IMR-90 (cell line): ENCODE measurements at regions not wholly inside any gene's neighbourhood (a gene's known extent, or its start where the extent isn't known, plus 50 kb on each side); places are given as distances from the start of the nearest gene placed in this dataset.

Experiments used
- ATAC-seq: fragments of 200-7000 bp; cut with Tn5 transposase; 2 replicates; pipeline ENCODE4 v1.9.1; 2020; ENCODE audit warnings: low read depth, mild to moderate bottlenecking, moderate library complexity
- BruUV-seq: library from RNA; stranded (reverse); fragments of 400-500 nt; replicated peaks from 2 replicates; lab custom pipeline; 2021; lab: Mats Ljungman, UMichigan
- CTCF ChIA-PET: fragments of 300-600 bp; formaldehyde crosslinking; extraction: SDS; loops from one replicate; lab custom pipeline; 2021; ENCODE audit warnings: antibody characterized with exemption; lab: Yijun Ruan, JAX
- POLR2A ChIA-PET: fragments of 300-600 bp; sonication (Branson Sonifier 250); formaldehyde crosslinking; loops from one replicate; lab custom pipeline; 2022; ENCODE audit warnings: antibody characterized with exemption; ENCODE audit not compliant: unreplicated experiment; lab: Charles Lee
- DNase-seq: peaks from one replicate; pipeline ENCODE4 v3.0.0; 2013
- H2AFZ ChIP-seq: replicated peaks from 2 replicates; pipeline ENCODE3; 2013; ENCODE audit warnings: low read length, mild to moderate bottlenecking; ENCODE audit not compliant: poor library complexity
- H2AK5ac ChIP-seq: 2 replicates; pipeline ENCODE4 v1.6.1; 2013; ENCODE audit warnings: low read depth, low read length, inconsistent platforms
- H2AK9ac ChIP-seq: replicated peaks from 2 replicates; pipeline ENCODE3; 2013; ENCODE audit warnings: mild to moderate bottlenecking, low read depth, low read length, moderate library complexity; ENCODE audit not compliant: poor library complexity
- H2BK120ac ChIP-seq: 2 replicates; pipeline ENCODE4 v1.6.1; 2013; ENCODE audit warnings: low read depth, low read length, inconsistent platforms
- H2BK15ac ChIP-seq: 3 replicates; pipeline ENCODE4 v1.6.1; 2013; ENCODE audit warnings: low read depth, low read length, inconsistent platforms
- H2BK20ac ChIP-seq: 2 replicates; pipeline ENCODE4 v1.6.1; 2013; ENCODE audit warnings: low read depth, mild to moderate bottlenecking, inconsistent platforms, low read length, moderate library complexity
- H2BK5ac ChIP-seq: 2 replicates; pipeline ENCODE4 v1.6.1; 2013; ENCODE audit warnings: mild to moderate bottlenecking, low read depth, low read length, inconsistent platforms; ENCODE audit not compliant: poor library complexity, severe bottlenecking
- H3K14ac ChIP-seq: replicated peaks from 2 replicates; pipeline ENCODE4 v1.6.1; 2013; ENCODE audit warnings: low read depth, low read length, inconsistent platforms
- H3K18ac ChIP-seq: 2 replicates; pipeline ENCODE4 v1.6.1; 2013; ENCODE audit warnings: low read depth, low read length, control low read depth
- H3K23ac ChIP-seq: 2 replicates; pipeline ENCODE4 v1.6.1; 2013; ENCODE audit warnings: low read depth, low read length, inconsistent platforms
- H3K27ac ChIP-seq: 2 replicates; pipeline ENCODE4 v1.5.1; 2013; ENCODE audit warnings: mild to moderate bottlenecking, control low read depth, low read length; ENCODE audit not compliant: insufficient read depth
- H3K27me3 ChIP-seq: 2 replicates; pipeline ENCODE4 v1.6.1; 2013; ENCODE audit warnings: low read length; ENCODE audit not compliant: control insufficient read depth, insufficient read depth
- H3K36me3 ChIP-seq: 2 replicates; pipeline ENCODE4 v1.6.1; 2013; ENCODE audit warnings: low read length, mixed read lengths; ENCODE audit not compliant: control insufficient read depth, insufficient read depth
- H3K4ac ChIP-seq: 2 replicates; pipeline ENCODE4 v1.6.1; 2013; ENCODE audit warnings: low read depth, low read length, inconsistent platforms
- H3K4me1 ChIP-seq: 2 replicates; pipeline ENCODE4 v1.6.1; 2013; ENCODE audit warnings: low read length, mixed read lengths; ENCODE audit not compliant: control insufficient read depth, insufficient read depth
- H3K4me2 ChIP-seq: 2 replicates; pipeline ENCODE4 v1.6.1; 2013; ENCODE audit warnings: low read depth, mild to moderate bottlenecking, control low read depth, low read length, moderate library complexity
- H3K4me3 ChIP-seq: 2 replicates; pipeline ENCODE4 v1.5.1; 2013; ENCODE audit warnings: low read depth, mild to moderate bottlenecking, control low read depth, low read length, moderate library complexity; ENCODE audit not compliant: insufficient read depth
- H3K56ac ChIP-seq: 2 replicates; pipeline ENCODE4 v1.6.1; 2013; ENCODE audit warnings: low read length, inconsistent platforms; ENCODE audit not compliant: insufficient read depth; ENCODE audit errors: extremely low read depth
- H3K79me1 ChIP-seq, 2 experiments: 2 replicates each; pipeline ENCODE4 v1.6.1; 2013; ENCODE audit warnings: low read length in 2 of 2, inconsistent platforms in 1 of 2, low read depth in 1 of 2
- H3K9ac ChIP-seq: 2 replicates; pipeline ENCODE4 v1.6.1; 2013; ENCODE audit warnings: low read depth, low read length, control low read depth
- H3K9me1 ChIP-seq: 2 replicates; pipeline ENCODE4 v1.6.1; 2013; ENCODE audit warnings: low read length, inconsistent platforms; ENCODE audit not compliant: insufficient read depth
- H3K9me3 ChIP-seq: 2 replicates; pipeline ENCODE4 v1.6.1; 2013; ENCODE audit warnings: low read length; ENCODE audit not compliant: control insufficient read depth, insufficient read depth
- H4K20me1 ChIP-seq: 2 replicates; pipeline ENCODE4 v1.6.1; 2013; ENCODE audit warnings: low read length, inconsistent platforms; ENCODE audit not compliant: insufficient read depth
- H4K5ac ChIP-seq: 2 replicates; pipeline ENCODE4 v1.6.1; 2013; ENCODE audit warnings: mild to moderate bottlenecking, low read depth, low read length, control low read depth
- H4K8ac ChIP-seq, 2 experiments: 2 replicates each; pipeline ENCODE4 v1.6.1; 2013; ENCODE audit warnings: low read depth in 2 of 2, low read length in 2 of 2, control low read depth in 1 of 2, inconsistent platforms in 1 of 2
- H4K91ac ChIP-seq: 2 replicates; pipeline ENCODE4 v1.6.1; 2013; ENCODE audit warnings: low read depth, low read length, inconsistent platforms; ENCODE audit not compliant: insufficient read depth
- BHLHE40 ChIP-seq: fragments of 150-350 bp; IDR thresholded peaks from 2 replicates; pipeline ENCODE4 v1.6.1; 2016; ENCODE audit warnings: mild to moderate bottlenecking, low read depth, low read length
- CEBPB ChIP-seq: IDR thresholded peaks from 2 replicates; pipeline ENCODE4 v1.6.1; 2012; ENCODE audit warnings: low read depth, low read length, improper control_type of control experiment
- CHD1 ChIP-seq: IDR thresholded peaks from 2 replicates; pipeline ENCODE4 v1.6.1; 2012; ENCODE audit warnings: low read depth, low read length, improper control_type of control experiment
- CTCF ChIP-seq: conservative IDR thresholded peaks from 2 replicates; pipeline ENCODE4 v1.5.1; 2012; ENCODE audit warnings: mild to moderate bottlenecking, low read depth, low read length, improper control_type of control experiment
- FOS ChIP-seq: fragments of 150-350 bp; IDR thresholded peaks from 2 replicates; pipeline ENCODE4 v1.6.1; 2016; ENCODE audit warnings: low read depth, low read length
- MAFK ChIP-seq: IDR thresholded peaks from 2 replicates; pipeline ENCODE4 v1.6.1; 2012; ENCODE audit warnings: low read depth, low read length, improper control_type of control experiment
- MAZ ChIP-seq: IDR thresholded peaks from 2 replicates; pipeline ENCODE4 v1.6.1; 2012; ENCODE audit warnings: low read depth, mild to moderate bottlenecking, low read length, improper control_type of control experiment, moderate library complexity, borderline replicate concordance
- MXI1 ChIP-seq: IDR thresholded peaks from 2 replicates; pipeline ENCODE4 v1.6.1; 2012; ENCODE audit warnings: low read depth, mild to moderate bottlenecking, low read length, moderate library complexity, borderline replicate concordance
- NFE2L2 ChIP-seq: fragments of 150-350 bp; IDR thresholded peaks from 2 replicates; pipeline ENCODE4 v1.6.1; 2016; ENCODE audit warnings: low read depth, mild to moderate bottlenecking, low read length
- POLR2A ChIP-seq: IDR thresholded peaks from 2 replicates; pipeline ENCODE4 v1.6.1; 2012; ENCODE audit warnings: mild to moderate bottlenecking, low read depth, low read length
- RAD21 ChIP-seq: IDR thresholded peaks from 2 replicates; pipeline ENCODE4 v1.6.1; 2012; ENCODE audit warnings: low read length, improper control_type of control experiment
- RCOR1 ChIP-seq: IDR thresholded peaks from 2 replicates; pipeline ENCODE4 v1.6.1; 2012; ENCODE audit warnings: mild to moderate bottlenecking, low read length, improper control_type of control experiment; ENCODE audit not compliant: insufficient replicate concordance
- RFX5 ChIP-seq: IDR thresholded peaks from 2 replicates; pipeline ENCODE4 v1.8.0; 2012; ENCODE audit warnings: low read depth, mild to moderate bottlenecking, low read length, moderate library complexity
- SMC3 ChIP-seq: fragments of 150-350 bp; IDR thresholded peaks from 2 replicates; pipeline ENCODE4 v1.6.1; 2016; ENCODE audit warnings: low read depth, mild to moderate bottlenecking, antibody characterized with exemption, low read length, moderate library complexity
- USF2 ChIP-seq: fragments of 150-350 bp; IDR thresholded peaks from 2 replicates; pipeline ENCODE4 v1.6.1; 2017; ENCODE audit warnings: mild to moderate bottlenecking, antibody characterized with exemption, low read length, low read depth
- WGBS, 2 experiments: methylation state at CpG; one replicate each; pipeline versions ENCODE4 v1.1.5 to v1.1.7; 2013; ENCODE audit warnings: missing lambda C conversion rate in 2 of 2; ENCODE audit not compliant: insufficient read length in 1 of 2; ENCODE audit errors: extremely low coverage in 2 of 2; 5-methylcytosine and 5-hydroxymethylcytosine counted together
- dilution Hi-C: fragments of 300-500 bp; cut with HindIII; formaldehyde crosslinking; loops from one replicate; pipeline ENCODE4 v1.14.3; 2018; ENCODE audit warnings: low sequenced_read_pairs; ENCODE audit not compliant: unreplicated experiment
- in situ Hi-C: fragments of 300-500 bp; cut with MboI; formaldehyde crosslinking; loops from 3 replicates; pipeline ENCODE4 v1.14.3; 2019; ENCODE audit warnings: low sequenced_read_pairs, inconsistent platforms, mixed read lengths
- intact Hi-C: fragments of 100-400 bp; cut with micrococcal nuclease; formaldehyde crosslinking; loops from 2 replicates; pipeline ENCODE4 v1.10.0; 2022
- TF ChIP-seq, protein P1 (sequence below): fragments of 150-350 bp; IDR thresholded peaks from 2 replicates; pipeline ENCODE4 v1.6.1; 2016; ENCODE audit warnings: low read depth, mild to moderate bottlenecking, low read length, moderate library complexity, borderline replicate concordance

GRCh38 chr12:97162173-97162572 is 255.1 kb downstream of the NEDD1 start:
- ATAC-seq: no peak
- H3K56ac ChIP-seq: no peak overlapping the region
- H2AK9ac ChIP-seq: no peak overlapping the region
- CTCF ChIA-PET: no interaction called here
- no peak overlapping the region for H3K9ac ChIP-seq
- no peak overlapping the region for H3K4me2 ChIP-seq
- H3K14ac ChIP-seq: no peak overlapping the region
- TF ChIP-seq, protein P1, sequence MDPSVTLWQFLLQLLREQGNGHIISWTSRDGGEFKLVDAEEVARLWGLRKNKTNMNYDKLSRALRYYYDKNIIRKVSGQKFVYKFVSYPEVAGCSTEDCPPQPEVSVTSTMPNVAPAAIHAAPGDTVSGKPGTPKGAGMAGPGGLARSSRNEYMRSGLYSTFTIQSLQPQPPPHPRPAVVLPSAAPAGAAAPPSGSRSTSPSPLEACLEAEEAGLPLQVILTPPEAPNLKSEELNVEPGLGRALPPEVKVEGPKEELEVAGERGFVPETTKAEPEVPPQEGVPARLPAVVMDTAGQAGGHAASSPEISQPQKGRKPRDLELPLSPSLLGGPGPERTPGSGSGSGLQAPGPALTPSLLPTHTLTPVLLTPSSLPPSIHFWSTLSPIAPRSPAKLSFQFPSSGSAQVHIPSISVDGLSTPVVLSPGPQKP: no peak
- TF ChIP-seq MAFK: no peak
- no peak for TF ChIP-seq RAD21
- no peak for TF ChIP-seq BHLHE40
- TF ChIP-seq NFE2L2: no peak
- no peak for TF ChIP-seq RCOR1
- no peak for TF ChIP-seq USF2
- no peak for TF ChIP-seq MXI1
- TF ChIP-seq RFX5: no peak
- no peak for TF ChIP-seq FOS
- no peak for TF ChIP-seq POLR2A
- no peak for TF ChIP-seq MAZ
- no peak for TF ChIP-seq CTCF
- TF ChIP-seq SMC3: no peak
- TF ChIP-seq CHD1: no peak
- no peak for TF ChIP-seq CEBPB
- H2BK15ac ChIP-seq: no peak overlapping the region
- no CpG with 5 or more reads among the region's 1 CpG for WGBS, 2 experiments
- no peaks in the 10 kb centered on the region for H3K9me1 ChIP-seq
- H3K27ac ChIP-seq: no peak overlapping the region
- no peaks in the 10 kb centered on the region for H3K36me3 ChIP-seq
- no peaks in the 10 kb centered on the region for H4K20me1 ChIP-seq
- POLR2A ChIA-PET: no interaction called here
- H3K79me1 ChIP-seq: no peaks in the 10 kb centered on the region
- H3K27me3 ChIP-seq: no peaks in the 10 kb centered on the region
- in situ Hi-C loops (no loop called here), dilution Hi-C loops (no loop called here), intact Hi-C loops (no loop called here)
- H3K4me1 ChIP-seq: no peaks in the 10 kb centered on the region
- H3K23ac ChIP-seq: no peak overlapping the region
- no peak overlapping the region for H2BK120ac ChIP-seq
- H3K4me3 ChIP-seq: no peak overlapping the region
- H4K91ac ChIP-seq: no peak overlapping the region
- H2AK5ac ChIP-seq: no peak overlapping the region
- no peak overlapping the region for H3K4ac ChIP-seq
- no peak overlapping the region for H2AFZ ChIP-seq
- H2BK20ac ChIP-seq: no peak overlapping the region
- H4K5ac ChIP-seq: no peak overlapping the region
- H4K8ac ChIP-seq: no peak overlapping the region
- no peak overlapping the region for H2BK5ac ChIP-seq
- H3K9me3 ChIP-seq: peaks cover 5% of the 10 kb centered on the region
- no peak for DNase-seq
- BruUV-seq: no TSS peak
- H3K18ac ChIP-seq: no peak overlapping the region
